Uterus (tissue), 3 donors: ENCODE measurements at regions not wholly inside any gene's neighbourhood (a gene's known extent, or its start where the extent isn't known, plus 50 kb on each side); places are given as distances from the start of the nearest gene placed in this dataset.

Experiments
- DNase-seq, 2 donors: peaks; one replicate each; pipeline ENCODE4 v3.0.0-alpha.2; 2019 to 2020
- H3K27ac ChIP-seq, 2 donors: fragments of 200-600 bp; sonication (generic); 1 replicate in 1 of 2; 2 replicates in 1 of 2; pipeline ENCODE4 v1.5.1; 2016 to 2018
- H3K27me3 ChIP-seq, 2 donors: fragments of 200-600 bp; sonication (generic); one replicate each; pipeline ENCODE4 v1.5.1; 2018 to 2019; ENCODE audit warnings: control low read depth in 1 of 2
- H3K36me3 ChIP-seq, 2 donors: fragments of 200-600 bp; sonication (generic); one replicate each; pipeline ENCODE4 v1.5.1; 2019; ENCODE audit warnings: control low read depth in 1 of 2
- H3K4me1 ChIP-seq, 2 donors: fragments of 200-600 bp; sonication (generic); one replicate each; pipeline ENCODE4 v1.5.1; 2018 to 2019; ENCODE audit warnings: control low read depth in 1 of 2
- H3K4me3 ChIP-seq, 2 donors: fragments of 200-600 bp; sonication (generic); 1 replicate in 1 of 2; 2 replicates in 1 of 2; pipeline ENCODE4 v1.5.1; 2018 to 2019; ENCODE audit warnings: mild to moderate bottlenecking in 1 of 2
- H3K9me3 ChIP-seq, 2 donors: fragments of 200-600 bp; sonication (generic); one replicate each; pipeline ENCODE4 v1.5.1; 2019; ENCODE audit warnings: control low read depth in 1 of 2
- CTCF ChIP-seq, 4 experiments: fragments of 200-600 bp in 2 of 4; fragments of 450-650 bp in 2 of 4; sonication (generic) in 2 of 4; IDR thresholded peaks; one replicate each; pipeline ENCODE4 v1.5.1; 2016 to 2019; ENCODE audit warnings: antibody characterized with exemption in 4 of 4, mild to moderate bottlenecking in 2 of 4, moderate library complexity in 1 of 4
- POLR2A ChIP-seq, 2 donors: fragments of 450-650 bp; IDR thresholded peaks; one replicate each; pipeline ENCODE4 v1.6.1; 2016; ENCODE audit warnings: antibody characterized with exemption in 2 of 2, mild to moderate bottlenecking in 1 of 2, moderate library complexity in 1 of 2
- intact Hi-C: fragments of 100-400 bp; cut with DNase I; formaldehyde crosslinking; loops from one replicate; pipeline ENCODE4 v1.15.1; 2023; ENCODE audit warnings: low total_unique reads
- donor health status: DM: yes; HTN: yes; CAD: no.

GRCh38 chr11:20303391-20303965, 60.0 kb upstream of the HTATIP2 start:
- Histone ChIP-seq H3K27ac (no peak overlapping the region), H3K4me3 (no peak overlapping the region), H3K4me1 (no peaks in the 10 kb centered on the region), H3K36me3 (no peaks in the 10 kb centered on the region), H3K27me3 (peaks cover 0 to 5% of the 10 kb centered on the region in 2 donors), H3K9me3 (no peaks in the 10 kb centered on the region)
- DNase-seq: no peak
- intact Hi-C loops: no loop called here
- TF ChIP-seq CTCF (IDR thresholded peaks at IDR 0.05): no peak
- no peak for TF ChIP-seq POLR2A (IDR thresholded peaks at IDR 0.05)

GRCh38 chr11:20293992-20294391, 69.5 kb upstream of the HTATIP2 start:
- Histone ChIP-seq H3K9me3 (no peaks in the 10 kb centered on the region), H3K4me3 (no peak overlapping the region), H3K27ac (no peak overlapping the region), H3K4me1 (no peaks in the 10 kb centered on the region), H3K36me3 (no peaks in the 10 kb centered on the region), H3K27me3 (no peaks in the 10 kb centered on the region)
- TF ChIP-seq CTCF (IDR thresholded peaks at IDR 0.05): no peak
- intact Hi-C loops: no loop called here
- DNase-seq: no peak

GRCh38 chr11:20293531-20293930, 70.0 kb upstream of the HTATIP2 start:
- no peak for TF ChIP-seq POLR2A (IDR thresholded peaks at IDR 0.05)
- no peak for DNase-seq
- intact Hi-C loops: no loop called here
- no peaks in the 10 kb centered on the region for H3K9me3 ChIP-seq
- no peaks in the 10 kb centered on the region for H3K36me3 ChIP-seq
- no peak overlapping the region for H3K4me3 ChIP-seq
- H3K4me1 ChIP-seq: no peaks in the 10 kb centered on the region
- H3K27ac ChIP-seq: no peak overlapping the region
- no peaks in the 10 kb centered on the region for H3K27me3 ChIP-seq

GRCh38 chr11:20289732-20290131, 73.8 kb upstream of the HTATIP2 start:
- Histone ChIP-seq H3K27ac (no peak overlapping the region), H3K36me3 (no peaks in the 10 kb centered on the region), H3K4me1 (no peaks in the 10 kb centered on the region), H3K4me3 (no peak overlapping the region), H3K9me3 (no peaks in the 10 kb centered on the region), H3K27me3 (no peaks in the 10 kb centered on the region)
- TF ChIP-seq CTCF (IDR thresholded peaks at IDR 0.05): no peak
- no peak for TF ChIP-seq POLR2A (IDR thresholded peaks at IDR 0.05)
- intact Hi-C loops: no loop called here
- DNase-seq: no peak

GRCh38 chr11:20283475-20283874, 80.0 kb upstream of the HTATIP2 start:
- Histone ChIP-seq H3K36me3 (no peaks in the 10 kb centered on the region), H3K9me3 (no peaks in the 10 kb centered on the region), H3K27ac (no peak overlapping the region), H3K4me3 (no peak overlapping the region), H3K27me3 (no peaks in the 10 kb centered on the region), H3K4me1 (no peaks in the 10 kb centered on the region)
- TF ChIP-seq CTCF (IDR thresholded peaks at IDR 0.05): no peak
- TF ChIP-seq POLR2A (IDR thresholded peaks at IDR 0.05): no peak
- no peak for DNase-seq
- intact Hi-C loops: no loop called here

GRCh38 chr11:20278727-20279126, 84.8 kb upstream of the HTATIP2 start:
- TF ChIP-seq POLR2A (IDR thresholded peaks at IDR 0.05) (no peak), CTCF (IDR thresholded peaks at IDR 0.05) (no peak)
- no peak overlapping the region for H3K4me3 ChIP-seq
- intact Hi-C loops: no loop called here
- H3K27me3 ChIP-seq: no peaks in the 10 kb centered on the region
- no peak for DNase-seq
- no peaks in the 10 kb centered on the region for H3K9me3 ChIP-seq
- no peak overlapping the region for H3K27ac ChIP-seq
- H3K36me3 ChIP-seq: no peaks in the 10 kb centered on the region
- no peaks in the 10 kb centered on the region for H3K4me1 ChIP-seq
